GM19372 (cell line): ENCODE measurements at regions not wholly inside any gene's neighbourhood (a gene's known extent, or its start where the extent isn't known, plus 50 kb on each side); places are given as distances from the start of the nearest gene placed in this dataset.
A peak's percentile ranks its signal among the peaks of the same experiment; 100 is the strongest.

Source experiments
- ATAC-seq: cut with Tn5 transposase; IDR thresholded peaks from one replicate; pipeline ENCODE4 v1.9.1; 2021; ENCODE audit warnings: mild to moderate bottlenecking, low read depth, moderate library complexity; ENCODE audit not compliant: unreplicated experiment

DNA sequence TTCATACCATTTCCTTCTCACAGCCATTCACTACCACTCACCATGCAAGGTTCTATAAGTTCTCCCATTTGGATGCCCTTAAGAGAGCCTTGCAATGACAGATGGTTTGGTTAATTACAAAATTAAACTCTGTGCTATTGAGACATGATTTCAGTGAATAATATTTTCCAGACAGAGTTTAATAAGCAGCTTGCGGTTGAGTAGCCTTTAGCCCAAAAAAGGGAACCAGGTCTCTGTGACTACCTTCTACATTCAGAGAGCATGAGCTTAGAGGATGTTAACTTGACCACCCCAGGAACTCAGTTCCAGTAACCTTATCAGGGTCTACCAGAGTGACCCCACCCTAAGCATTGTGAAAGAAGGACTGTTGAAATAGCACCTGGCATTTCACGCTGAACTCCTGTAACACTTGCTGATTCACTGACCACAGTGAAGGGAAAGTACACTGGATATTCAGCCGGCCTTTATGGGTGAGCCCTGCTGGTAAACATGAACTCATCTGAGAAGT lies 1173.1 kb upstream of the ZEB2 start:
- peak; percentile 94 for ATAC-seq

- no peak for ATAC-seq
Observed at GRCh38 chr2:145691659-145692058, 1171.7 kb upstream of the ZEB2 start.

- no peak for ATAC-seq
Observed at GRCh38 chr2:145690183-145690778, 1170.4 kb upstream of the ZEB2 start.

DNA sequence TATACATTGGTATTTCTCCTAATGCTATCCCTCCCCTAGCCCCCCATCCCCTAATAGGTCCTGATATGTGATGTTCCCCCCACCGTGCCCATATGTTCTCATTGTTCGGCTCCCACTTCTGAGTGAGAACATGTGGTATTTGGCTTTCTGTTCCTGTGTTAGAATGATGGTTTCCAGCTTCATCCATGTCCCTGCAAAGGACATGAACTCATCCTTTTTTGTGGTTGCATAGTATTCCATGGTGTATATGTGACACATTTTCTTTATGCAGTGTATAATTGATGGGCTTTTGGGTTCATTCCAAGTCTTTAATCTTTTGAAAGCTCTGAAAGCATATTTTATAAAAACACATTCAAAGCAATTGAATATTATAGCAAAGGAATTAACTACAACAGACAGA lies 1169.4 kb upstream of the ZEB2 start:
- ATAC-seq = no peak

DNA sequence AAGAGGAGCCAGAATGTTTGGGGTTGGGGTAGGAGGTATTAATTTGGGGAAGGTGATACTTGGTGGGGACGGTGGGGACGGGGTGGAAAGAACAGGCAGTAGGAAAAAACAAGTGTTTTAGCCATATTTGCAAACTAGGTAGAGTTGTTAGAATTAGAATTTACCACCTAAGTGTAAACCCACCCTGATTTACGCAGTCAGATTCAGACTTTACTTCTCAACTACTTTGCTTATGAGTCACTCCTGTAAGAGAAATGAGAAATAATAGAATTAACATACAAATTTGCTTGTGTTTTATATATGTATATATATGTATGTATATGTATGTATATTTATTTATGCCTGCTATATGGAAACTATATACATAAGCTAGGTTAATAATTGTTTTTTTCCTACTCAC lies 1168.2 kb upstream of the ZEB2 start:
- ATAC-seq = no peak

DNA sequence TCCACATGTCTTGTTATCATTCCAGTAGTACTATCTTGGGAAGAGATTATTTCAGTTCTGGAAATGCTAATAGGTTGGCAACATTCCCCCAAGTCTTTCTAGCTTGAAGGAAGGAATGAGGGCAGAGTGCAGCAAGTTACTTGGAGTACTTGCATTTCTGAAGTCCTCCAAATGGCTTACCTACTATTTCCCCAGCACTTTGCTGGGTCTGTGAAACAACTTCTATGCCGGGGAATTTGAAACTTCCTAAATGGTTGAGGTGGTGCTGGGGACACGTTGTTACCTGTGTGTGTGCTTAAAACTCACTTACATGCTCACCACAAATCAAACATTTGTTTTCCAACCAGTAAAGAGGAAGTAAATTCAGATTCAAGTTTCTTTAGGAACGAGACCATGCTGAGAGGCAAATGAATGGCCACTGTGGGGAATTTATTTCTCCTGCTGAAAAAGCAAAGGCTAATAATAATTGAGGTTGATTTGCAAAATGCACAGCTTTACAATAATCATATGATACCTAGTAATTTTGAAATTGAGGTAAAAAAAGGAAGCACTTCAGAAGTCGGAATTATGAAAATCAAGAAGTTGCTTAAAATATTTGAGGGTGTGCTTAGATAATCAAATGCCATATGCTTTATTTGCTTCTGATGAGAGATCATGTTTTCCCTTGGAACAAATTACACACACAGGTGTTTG lies 1167.7 kb upstream of the ZEB2 start:
- ATAC-seq = no peak

DNA sequence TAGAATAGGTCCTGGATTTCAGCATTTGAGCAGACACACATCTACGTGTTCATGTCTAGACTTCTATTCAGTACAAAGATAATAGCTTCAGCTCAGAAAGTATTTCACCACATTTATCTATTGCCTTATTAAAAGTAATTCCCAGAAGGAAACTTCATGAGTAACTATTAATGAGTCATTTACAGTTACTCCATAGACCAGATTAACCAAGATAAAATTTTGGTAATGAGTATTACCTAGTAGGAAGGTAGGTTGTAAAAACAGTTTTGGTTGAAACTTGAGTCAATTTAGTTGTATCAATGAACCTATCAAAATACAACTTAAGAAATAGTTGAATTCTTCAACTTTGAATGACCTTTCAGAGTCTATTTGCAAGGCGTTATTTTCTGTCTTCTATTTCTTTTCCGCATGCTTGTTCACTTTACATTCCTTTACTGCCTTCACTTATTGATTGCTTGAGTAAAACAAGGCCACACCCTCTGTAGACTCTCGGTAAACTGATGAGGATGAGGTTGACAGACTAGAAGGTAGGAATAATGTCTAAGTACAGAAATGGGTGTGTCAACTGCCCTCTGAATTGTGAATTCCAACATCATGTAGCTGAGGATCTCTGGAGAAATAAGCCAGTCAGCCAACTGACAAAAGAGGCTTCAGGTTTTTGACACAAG lies 1165.6 kb upstream of the ZEB2 start:
- no peak for ATAC-seq

DNA sequence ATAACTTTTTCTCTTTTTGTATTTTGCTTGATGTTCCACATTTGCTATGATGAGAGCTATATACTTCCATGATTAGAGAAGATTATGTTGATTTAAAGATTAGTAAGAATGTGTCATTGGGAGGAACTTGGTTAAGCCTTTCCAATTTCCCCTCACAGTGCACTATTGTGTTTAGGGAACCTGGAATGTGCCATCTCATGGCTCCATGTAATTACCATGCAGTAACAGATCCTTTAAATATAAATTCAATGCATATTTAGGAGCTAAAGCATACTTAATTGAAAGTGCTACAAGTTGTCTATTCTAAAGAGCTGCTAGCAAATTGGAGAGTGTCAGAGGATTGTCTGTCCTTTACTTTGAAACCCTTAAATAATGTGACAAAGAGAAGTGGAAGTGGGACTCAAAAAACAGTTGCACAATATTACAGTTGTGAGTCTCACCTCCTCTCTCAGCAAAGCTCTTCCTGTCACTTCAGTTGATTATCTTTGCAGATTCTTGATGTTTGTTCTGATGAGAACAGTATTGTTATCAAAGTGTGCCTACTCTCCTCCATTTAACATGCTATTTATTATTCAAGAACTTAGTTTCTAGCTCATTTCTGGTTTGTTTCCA lies 1162.7 kb upstream of the ZEB2 start:
- no peak for ATAC-seq

DNA sequence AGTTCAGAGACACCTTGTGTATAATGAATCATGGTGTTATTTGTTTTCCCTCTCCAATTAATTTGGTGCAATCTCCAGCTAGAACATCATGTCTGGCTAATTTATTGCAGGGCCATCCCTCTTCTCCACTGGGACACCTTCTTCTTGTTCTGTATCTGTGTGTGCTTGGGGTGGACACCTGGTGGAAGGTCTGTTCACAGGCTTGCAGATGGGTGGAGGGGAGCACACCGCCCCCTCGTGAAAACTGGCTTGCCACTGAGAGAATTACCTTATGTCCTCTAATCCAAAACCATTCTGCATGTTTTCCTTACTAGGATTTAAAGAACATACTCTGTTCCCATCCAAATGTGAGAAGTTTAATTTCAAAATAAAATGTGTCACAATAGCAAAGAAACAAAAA lies 1160.4 kb upstream of the ZEB2 start:
- ATAC-seq = no peak

GRCh38 chr2:145677371-145677770 lies 1157.5 kb upstream of the ZEB2 start:
- no peak for ATAC-seq

- ATAC-seq = no peak
Observed at GRCh38 chr2:145674705-145675104, 1154.8 kb upstream of the ZEB2 start.

DNA sequence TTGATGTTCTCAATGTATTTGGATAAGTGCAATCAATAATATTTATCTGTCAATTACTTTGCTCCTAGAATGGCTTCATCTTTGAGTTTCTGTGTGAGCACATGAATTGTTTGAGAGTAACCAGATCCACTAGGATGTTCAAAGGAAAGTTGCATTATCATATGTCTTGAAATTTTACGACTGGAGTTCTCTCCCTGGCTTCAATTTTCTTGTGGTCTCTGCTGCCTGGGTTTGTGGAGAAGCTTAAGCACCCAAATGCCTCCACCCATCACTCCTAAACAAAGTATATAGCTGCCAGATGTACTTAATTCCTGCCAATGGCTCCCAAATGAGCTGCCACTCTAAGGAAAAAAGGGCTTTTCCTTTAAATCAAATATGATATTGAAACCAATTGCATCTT lies 1149.4 kb upstream of the ZEB2 start:
- ATAC-seq = no peak

DNA sequence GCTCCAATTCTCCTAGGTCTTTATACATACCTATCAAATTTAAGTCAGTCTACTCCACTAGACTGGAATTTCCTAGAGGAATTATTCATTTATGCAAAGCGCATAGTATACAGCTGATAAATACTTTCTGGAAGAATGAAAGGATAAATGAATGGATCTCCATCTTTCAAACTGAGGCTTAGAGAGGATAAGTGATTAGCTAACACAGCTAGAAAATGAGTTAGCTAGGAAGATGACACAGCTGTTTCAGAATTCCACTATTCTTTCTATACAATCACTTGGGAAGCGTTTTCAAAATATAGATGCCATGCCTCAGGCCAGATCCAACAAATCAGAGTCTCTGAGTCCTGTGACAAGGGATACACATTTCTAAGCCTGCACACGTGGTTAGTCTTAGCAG lies 1146.6 kb upstream of the ZEB2 start:
- ATAC-seq = no peak

- ATAC-seq = no peak
Observed at GRCh38 chr2:145657265-145657664, 1137.3 kb upstream of the ZEB2 start.

DNA sequence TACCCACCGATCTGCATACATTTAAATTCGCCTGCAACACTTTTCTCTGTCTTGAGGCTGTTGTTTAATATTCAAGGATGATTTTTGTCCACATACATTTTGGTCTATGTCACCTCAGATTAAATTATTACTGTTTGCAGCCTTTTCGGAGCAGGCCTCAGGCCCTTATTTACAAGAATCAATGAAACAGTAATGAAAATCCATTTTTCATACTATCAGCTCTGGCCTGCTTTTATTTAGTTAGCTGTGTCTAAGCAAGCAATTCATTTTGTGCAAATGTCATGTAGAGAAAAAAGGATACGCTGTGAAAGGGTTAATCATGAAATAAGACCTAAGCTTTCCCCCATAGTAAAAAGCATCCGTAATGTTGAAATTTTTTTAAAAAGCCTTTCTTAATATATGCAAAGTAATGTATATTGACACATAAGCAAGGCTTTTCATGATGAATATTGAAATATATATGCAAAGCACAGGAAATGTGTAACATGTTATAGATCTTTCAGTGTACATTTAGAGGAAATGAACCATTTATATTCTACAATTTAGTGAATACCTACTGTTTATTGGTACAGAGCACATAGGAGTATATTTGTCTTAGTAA lies 1135.3 kb upstream of the ZEB2 start:
- no peak for ATAC-seq

GRCh38 chr2:145654746-145655145 lies 1134.8 kb upstream of the ZEB2 start:
- no peak for ATAC-seq

GRCh38 chr2:145654156-145654555 lies 1134.2 kb upstream of the ZEB2 start:
- no peak for ATAC-seq

- ATAC-seq = no peak
Observed at GRCh38 chr2:145653553-145653952, 1133.6 kb upstream of the ZEB2 start.

- no peak for ATAC-seq
Observed at GRCh38 chr2:145652571-145653545, 1132.9 kb upstream of the ZEB2 start.

DNA sequence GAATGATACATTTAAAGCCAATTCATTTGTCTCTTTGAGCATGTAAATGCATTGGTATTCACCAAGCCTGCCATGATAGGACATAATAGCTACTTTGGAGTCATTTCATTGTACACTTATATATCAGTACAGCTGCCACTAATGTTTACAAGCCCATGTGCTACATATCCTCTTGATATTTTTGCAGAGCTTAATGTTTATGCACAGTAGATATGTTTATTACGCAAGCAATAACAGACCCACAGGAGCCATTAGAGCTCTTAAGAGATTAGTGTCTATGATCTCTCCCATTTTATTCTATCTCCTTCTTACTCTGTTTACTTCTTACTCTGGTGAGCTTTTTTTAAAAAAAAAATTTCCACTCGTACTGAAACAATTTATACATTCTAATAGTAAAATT lies 1132.1 kb upstream of the ZEB2 start:
- no peak for ATAC-seq
